Lung microvascular endothelial cell (primary cell): ENCODE measurements at regions not wholly inside any gene's neighbourhood (a gene's known extent, or its start where the extent isn't known, plus 50 kb on each side); places are given as distances from the start of the nearest gene placed in this dataset.

Source experiments
- DNase-seq, 2 donors: peaks; one replicate each; pipeline versions ENCODE4 v3.0.0 to v3.0.0-alpha.2; 2010; ENCODE audit warnings: low read depth in 2 of 2

DNA sequence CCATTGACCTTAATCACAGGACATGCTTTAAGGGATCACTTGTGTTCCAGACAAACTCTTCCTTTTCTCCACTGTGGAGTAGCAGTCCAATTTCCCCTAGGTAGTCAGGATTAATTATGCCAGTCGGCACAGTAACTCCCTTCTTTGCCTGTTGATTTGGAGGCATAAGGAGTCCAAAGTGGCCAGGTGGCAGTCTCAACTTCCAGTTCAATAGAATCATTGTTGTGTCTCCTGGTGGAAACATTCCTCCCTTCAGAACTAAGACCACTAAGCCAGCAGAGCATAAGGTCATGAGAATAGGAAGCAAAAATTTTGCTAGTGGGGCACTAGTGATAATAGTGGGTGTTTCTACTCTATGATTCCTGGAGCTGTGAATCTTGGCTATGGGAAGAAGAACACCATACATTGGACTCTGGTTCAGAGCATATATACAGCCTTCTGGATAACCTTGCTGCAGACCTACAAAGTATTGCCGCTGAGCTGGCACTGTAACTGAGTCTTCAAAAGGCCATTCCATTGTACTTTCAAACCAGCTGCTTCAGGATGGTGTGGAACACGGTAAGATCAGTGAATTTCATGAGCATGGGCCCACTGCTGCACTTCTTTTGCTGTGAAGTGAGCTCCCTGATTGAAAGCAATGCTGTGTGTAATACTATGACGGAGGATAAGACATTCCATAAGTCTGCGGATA, 147.3 kb upstream of the MAX start:
- no peak for DNase-seq

DNA sequence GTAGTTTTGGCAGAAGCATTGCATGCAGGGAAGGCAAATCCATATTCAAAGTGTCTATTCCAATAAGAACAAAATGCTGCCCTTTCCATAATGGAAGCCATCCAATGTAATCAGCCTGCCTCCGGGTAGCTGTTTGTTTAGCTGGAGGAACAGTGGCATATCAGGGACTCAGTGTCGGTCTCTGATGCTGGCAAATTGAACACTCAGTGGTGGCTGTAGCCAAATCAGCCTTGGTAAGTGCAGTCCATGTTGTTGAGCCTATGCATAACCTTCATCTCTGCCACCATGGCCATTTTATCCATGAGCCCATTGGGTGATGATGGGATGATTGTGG, 147.8 kb upstream of the MAX start:
- peak in 1 of 2 donors; percentile 50 for DNase-seq

DNA sequence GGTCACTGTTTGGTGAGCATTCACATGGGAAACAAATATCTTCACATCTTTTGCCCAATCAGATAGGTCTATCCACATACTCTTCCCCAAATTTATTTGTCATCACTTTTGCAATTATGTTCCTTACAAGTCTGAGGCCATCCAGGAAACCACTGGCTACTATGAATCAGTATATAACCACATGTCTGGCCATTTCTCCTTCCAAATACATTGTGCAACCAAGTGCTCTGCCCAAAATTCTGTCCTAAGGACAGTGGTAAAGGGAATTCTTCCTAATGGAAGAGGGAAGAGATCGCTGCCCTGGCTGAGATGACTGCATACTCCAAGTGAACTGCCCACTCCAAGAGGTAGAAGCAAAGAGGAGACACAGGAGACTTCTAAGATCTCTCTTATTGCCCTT, 148.9 kb upstream of the MAX start:
- DNase-seq, result peak in 1 of 2 donors; percentile 62

DNA sequence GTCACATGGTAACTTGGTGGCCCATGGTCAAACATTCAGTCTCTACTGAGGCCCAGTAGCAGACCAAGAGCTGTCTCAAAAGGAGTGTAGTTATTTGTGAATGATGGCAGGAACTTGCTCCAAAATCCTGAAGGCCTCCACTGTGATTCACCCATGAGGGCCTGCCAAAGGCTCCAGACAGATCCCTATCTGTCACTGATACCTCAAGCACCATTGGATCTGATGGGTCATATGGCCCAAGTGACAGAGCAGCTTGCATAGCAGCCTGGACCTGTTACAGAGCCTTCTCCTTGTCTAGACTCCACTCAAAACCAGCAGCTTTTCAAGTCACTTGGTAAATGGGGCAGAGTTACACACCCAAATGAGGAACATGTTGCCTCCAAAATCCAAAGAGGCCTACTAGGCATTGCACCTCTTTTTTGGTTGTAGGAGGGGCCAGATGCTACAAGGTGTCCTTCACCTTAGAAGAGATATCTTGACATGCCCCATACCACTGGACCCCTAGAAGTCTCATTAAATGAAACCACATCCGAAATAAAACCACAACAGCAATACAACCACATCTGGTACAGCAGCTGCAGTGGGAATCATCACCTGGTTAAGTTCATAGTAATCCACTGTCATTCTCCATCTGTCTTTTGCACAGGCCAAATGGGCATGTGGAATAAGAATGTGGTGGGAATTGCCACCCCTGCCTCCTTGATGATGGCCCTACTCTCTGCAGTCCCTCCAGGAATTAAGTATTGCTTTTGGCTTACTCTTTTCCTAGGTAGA, 150.4 kb upstream of the MAX start:
- DNase-seq, result no peak

DNA sequence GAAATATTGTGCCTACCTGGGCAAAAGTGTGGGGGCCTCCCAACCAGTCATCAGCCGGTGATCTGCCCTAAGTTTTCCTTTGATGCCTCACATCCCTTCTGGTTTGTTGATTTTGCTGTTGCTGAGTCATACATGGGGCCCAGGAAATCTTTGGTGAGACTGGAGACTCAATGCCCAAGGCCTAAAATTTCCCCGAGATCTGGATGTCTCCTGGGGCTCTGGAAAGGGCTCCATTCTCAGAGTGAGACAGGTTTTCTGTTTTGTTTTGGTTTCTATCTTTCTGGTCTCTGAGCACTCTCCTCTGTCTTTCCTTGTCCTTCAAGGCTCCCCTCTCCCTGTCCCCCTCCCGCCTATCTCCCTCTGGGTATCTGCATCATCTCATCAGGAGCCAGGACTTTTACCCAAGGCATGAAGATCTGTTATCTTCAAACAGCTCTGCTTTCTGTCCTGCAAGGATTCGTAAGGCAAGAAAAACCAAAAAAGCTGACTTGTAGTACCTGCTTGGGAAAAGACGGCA, 152.8 kb upstream of the MAX start:
- DNase-seq, result peak in 1 of 2 donors; percentile 44

DNA sequence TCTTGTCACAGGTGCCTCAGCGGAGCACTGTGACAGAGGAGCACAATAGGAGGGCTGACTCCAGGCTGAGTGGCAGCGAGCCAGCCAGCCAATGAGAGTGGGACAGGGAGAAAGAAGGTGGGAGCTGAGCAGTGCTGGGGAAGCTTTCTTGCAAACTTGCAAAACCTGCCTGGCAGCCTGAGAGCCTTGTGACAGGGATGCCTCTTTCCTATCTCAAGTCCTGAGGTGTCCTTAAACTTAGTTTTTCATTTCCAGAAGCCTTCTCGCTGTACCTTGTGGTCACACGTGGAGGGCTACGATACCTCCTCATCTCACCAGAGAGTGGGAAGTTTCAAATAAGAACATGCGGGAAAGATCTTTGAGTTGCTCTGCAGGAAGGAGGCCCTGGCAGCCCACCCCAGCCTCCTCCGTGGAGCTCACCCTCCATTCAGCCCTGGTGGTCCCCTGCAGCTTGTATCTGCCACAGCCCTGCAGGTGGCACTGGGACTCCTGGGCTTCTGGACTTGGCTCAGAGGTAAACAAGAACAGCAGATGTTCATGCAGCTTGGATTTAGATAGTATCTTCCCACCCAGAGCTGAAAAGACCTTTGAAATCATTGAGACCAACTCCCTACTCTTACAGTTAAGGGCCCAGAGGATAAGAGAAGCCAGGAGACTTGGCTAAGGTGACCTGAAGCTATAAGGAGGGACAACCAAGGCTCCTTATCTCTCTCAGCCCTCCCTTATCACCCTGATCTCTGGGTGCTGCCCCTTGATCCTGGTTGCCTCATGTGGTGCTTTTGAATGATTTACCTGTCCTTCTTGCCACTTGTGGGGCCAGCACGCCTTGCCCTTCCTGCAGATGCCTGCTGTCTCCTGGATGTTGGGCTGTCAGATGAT, 153.5 kb upstream of the MAX start:
- peak in 1 of 2 donors; percentile 36 for DNase-seq

DNA sequence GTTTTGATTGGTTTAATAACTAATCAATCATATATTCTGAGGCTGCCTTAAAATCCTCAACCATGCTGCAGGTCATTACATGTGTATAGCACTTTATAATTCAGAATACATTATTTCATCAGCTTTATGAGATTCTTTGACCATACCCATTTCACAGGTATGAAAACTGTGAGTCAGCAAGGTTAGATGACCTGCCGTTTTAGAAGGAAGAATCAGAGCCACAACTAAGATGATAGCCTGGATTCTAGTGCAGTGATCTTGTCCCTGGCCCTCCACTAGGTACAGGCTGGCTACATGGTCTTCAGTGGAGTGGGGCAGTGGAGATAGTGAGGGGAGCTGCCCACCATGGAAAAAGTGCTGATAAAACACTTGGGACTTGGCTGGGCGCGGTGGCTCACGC, 154.4 kb upstream of the MAX start:
- no peak for DNase-seq

DNA sequence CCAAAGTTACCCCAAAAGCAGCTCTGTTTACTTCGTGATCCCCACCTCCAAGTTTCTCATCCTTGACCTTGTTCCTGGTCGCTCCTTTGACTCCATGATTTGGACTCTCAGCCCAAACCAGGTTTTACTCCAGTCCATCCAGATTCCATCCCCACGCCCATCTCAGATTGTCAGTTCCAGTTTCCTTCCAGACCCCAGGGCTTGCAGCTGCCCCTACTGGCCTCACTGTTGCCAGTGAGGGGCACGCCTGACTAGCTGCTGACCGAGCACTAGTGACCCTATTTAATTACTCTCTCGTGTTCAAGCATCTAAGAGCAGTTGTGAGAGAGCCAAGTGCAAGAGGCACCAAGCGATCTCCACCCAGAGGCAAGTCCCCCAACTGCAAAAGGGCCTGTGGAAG, 155.1 kb upstream of the FUT8 start:
- no peak for DNase-seq

DNA sequence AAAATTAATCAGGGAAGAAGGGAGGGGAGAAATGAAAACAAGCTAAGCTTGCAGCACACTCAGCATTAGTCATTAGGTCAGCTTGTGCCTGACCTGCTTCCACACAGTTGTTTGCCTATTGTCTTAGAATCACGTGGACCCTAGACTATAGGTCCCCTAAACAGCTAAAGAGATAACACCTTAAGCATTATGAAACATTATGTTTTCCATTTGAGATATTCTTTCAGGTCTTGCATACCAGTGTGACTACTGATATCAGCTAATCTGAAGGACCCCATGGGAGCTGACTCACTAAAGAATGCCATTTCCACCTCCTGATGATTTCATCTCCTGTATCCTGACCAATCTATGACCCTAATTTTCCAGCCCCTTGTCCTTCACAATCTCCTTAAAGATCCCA, 154.1 kb upstream of the FUT8 start:
- peak; percentile 53 to 86 for DNase-seq

DNA sequence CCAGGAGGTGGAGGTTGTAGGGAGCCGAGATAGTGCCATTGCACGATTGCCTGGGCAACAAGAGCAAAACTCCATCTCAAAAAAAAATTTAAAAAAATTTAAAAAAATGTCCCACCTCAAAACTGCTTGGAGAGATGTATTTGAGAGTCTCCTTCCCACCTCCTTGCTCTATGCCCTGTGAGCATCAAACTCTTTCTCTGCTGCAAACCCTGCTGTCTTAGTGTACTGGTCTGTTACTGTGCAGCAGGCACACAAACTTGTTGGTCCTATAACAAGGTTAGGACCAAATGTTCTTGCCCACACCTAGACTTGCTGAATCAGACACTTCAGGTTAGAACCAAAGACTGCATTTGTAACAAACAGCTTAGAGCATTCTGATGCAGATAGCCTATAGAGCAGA, 153.5 kb upstream of the FUT8 start:
- DNase-seq, result no peak

DNA sequence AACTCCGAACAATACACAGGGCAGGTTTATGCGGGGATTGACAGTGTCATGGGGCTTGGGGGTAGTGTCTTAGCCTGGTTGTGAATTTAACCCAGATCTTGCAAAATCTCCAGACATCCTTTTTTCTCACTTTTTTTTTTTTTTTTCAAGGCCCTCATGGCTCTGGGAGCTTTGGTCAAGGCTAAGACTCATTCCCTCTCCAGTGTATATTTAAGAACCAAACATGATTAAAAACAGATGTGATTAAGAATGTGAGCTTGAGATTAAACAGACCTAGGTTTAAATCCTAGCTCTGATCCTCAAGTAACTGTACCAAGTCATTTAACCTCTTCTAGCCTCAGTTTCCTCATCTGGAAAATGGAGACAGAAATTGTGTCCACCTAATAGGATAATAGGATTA, 151.7 kb upstream of the FUT8 start:
- no peak for DNase-seq

DNA sequence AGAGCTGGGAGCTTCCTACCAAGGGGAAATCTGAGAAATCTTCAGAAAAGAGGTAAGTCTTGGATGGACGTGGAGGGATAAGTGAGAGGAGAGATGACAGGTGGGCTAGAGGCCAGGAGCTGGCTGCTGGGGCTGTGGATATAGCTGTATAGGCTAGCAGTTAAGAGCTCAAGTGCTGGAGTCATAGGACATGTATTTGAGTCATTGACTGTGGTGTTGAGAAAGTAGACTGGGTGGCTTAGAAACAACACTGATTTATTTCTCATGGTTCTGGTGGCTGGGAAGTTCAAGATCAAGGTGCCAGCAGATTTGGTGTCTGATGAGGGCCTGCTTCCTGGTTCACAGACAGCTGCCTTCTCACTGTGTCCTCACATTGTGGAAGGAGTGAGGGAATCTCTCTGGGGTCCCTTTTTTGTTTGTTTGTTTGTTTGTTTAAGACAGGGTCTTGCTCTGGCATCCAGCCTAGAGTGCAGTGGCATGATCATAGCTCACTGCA, 151.1 kb upstream of the FUT8 start:
- DNase-seq, result no peak

DNA sequence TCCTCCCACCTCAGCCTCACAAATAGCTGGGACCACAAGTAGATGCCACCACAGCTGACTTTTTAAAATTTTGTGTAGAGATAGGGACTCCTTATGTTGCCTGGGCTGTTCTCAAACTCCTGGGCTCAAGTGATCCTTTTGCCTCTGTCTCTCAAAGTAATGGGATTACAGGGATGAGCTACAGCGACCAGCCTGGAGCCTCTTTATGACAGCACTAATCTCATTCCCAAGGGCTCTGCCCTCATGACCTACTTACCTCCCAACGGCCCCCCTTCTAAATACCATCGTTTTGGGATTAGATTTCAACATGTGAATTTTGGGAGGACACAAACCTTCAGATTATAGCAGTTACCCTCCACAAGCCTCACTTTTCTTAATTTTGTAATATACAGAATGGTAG, 150.6 kb upstream of the FUT8 start:
- DNase-seq, result no peak

DNA sequence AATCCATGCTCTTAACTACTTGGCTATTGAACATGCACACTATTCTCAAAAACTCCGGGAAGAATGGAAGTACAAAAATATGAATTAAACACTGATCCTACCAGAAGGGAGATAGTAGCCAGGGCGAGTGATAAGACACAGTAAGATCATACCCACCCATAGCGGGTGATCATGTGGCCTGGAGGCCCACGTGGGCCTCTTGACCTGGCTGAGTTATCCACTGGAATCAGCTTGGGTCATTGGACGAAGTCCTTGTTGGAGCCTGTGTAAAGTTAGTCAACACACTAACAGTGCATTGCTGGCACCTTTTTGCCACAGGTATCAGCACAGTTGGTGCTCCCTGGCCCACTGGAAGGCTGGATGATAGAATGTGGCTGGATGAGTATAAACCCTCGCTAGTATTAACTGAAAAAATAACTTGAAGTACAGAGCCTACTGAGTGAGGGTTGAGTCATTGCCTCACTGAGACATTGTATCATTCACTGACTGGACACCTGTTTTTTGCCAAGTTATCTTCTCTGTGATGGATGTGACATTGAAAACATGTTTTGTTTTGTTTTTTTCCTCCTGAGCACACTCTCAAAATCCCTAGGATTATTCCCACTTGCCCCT, 149.2 kb upstream of the FUT8 start:
- peak in 1 of 2 donors; percentile 58 for DNase-seq

DNA sequence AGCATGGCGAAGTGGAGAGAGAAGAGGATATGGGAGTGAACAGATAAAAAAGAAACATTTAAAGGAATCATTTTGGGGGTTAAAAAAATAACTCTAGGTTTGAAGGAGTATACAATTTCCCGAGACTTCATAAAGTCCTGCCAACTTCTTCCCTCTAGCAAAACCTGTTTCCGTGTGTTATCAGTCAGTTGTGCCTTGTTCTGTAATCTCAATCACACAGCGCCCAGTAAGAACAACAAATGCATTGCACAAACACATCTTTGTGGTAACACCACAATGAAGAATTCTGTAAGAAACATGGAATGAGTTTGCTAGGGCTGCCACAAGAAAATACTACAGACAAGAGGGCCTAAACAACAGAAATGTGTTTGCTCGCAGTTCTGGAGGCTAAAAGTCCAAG, 144.7 kb upstream of the FUT8 start:
- DNase-seq, result no peak

DNA sequence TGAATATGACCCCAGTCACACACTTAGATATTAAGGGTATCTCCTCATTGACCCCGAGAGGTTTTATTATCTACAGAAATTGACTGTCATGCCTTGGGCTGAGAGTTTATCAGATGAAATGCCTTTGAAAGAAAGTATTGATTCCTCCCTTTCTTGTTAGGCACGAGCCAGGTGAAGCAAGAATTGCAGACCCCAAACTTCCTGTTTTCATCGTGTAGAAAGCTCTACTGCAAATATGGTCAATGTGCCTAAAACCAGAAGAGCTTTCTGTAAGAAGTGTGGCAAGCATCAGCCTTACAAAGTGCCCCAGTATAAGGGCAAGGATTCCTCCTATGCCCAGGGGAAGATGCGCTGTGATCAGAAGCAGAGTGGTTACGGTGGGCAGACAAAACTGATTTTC, 143.9 kb upstream of the FUT8 start:
- no peak for DNase-seq

DNA sequence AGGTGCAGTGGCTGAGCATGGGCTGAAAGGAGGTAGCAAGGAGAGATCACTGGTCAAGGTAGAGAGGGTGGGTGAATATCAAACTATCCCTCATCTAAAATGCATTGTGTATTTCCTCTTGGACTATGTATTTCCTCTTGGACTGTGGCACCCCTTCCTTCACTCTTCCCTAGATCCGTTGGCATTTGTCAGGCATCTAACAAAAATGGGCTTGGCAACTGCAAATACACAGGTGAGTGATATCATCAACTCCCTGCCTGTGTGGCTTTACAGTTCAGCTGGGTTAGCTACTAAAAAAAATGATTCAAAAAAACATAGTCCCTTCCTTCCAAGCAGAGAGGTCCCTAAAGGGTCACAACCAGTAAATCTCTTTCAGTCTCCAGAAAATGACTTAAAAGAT, 142.8 kb upstream of the FUT8 start:
- DNase-seq, result no peak

DNA sequence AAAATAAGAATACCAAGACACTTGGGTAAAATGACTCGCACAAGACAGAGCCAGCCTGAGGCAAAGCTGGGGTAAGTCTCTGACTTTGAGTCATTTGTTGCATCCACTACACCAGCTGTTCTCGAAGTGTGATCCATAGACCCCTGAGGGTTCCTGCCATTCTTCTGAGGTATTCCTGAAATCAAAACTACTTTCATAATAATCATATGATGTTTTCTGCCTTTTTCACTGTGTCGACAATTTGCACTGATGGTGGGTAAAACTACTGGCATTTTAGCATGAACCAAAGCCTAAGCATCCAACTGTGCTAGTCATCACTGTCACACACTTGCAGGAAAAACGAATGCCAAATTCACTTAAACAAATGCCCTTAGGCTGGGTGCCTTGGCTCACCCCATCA, 135.5 kb upstream of the FUT8 start:
- DNase-seq, result no peak

DNA sequence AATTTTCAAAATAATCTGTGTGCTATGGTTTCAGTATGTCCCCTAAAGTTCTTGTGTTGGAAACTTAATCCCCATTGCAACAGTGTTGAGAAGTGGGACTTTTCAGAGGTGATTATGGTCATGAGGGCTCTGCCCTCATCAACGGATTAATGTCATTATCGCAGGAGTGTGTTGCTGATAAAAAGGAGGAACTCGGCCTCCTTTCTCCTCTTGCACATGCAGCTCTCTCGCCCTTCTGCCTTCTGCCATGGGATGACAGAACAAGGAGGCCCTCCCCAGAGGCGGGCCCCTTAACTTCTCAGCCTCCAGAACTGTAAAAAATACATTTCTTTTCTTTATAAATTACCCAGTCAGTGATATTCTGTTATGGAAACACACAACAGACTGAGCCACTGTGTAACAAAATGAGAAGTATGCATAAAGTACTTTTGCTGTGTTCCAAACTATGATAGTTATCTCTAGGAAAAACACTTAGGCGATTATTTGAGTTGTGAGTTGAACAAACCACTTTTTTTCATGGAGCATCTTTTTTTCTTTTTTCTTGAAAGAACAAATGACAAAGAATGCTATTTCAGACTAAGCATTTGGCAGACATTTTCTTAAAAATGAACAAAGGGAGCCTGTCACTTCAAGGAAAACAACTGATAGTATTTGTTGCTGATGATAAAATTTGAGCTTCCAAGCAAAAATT, 134.8 kb upstream of the FUT8 start:
- DNase-seq, result no peak

DNA sequence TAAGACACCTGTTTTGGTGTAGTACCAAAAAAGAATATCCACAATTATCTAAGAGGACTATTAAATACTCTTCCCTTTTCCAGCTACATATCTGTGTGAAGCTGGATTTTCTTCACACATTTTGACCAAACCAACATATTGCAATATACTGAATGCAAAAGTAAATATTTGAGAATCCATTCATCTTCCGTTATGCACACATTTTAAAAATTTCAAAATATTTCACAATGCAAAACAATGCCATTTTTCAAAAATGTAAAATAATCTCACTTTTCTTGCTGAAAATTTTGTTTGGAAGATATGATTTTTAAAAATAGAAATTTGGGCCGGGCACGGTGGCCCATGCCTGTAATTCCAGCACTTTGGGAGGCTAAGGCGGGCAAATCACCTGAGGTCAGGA, 133.9 kb upstream of the FUT8 start:
- DNase-seq, result no peak

DNA sequence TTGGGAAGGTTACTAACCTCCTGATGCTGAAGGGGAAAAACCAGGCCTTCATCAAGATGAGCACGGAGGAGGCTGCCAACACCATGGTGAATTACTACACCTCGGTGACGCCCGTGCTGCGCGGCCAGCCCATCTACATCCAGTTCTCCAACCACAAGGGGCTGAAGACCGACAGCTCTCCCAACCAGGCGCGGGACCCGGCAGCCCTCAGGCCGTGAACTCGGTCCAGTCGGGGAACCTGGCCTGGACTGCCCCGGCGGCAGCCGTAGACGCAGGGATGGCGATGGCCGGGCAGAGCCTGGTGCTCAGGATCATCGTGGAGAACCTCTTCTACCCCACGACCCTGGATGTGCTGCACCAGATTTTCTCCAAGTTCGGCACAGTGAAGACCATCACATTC, 133.0 kb upstream of the FUT8 start:
- DNase-seq, result no peak
